ENCODE measurements at regions not wholly inside any gene's neighbourhood (a gene's known extent, or its start where the extent isn't known, plus 50 kb on each side); places are given as distances from the start of the nearest gene placed in this dataset.
"Not testable (repeated sequence)": the region's sequence is repeated elsewhere in the genome, so short reads cannot be mapped to it uniquely, and the experiment has no call there.

DNA sequence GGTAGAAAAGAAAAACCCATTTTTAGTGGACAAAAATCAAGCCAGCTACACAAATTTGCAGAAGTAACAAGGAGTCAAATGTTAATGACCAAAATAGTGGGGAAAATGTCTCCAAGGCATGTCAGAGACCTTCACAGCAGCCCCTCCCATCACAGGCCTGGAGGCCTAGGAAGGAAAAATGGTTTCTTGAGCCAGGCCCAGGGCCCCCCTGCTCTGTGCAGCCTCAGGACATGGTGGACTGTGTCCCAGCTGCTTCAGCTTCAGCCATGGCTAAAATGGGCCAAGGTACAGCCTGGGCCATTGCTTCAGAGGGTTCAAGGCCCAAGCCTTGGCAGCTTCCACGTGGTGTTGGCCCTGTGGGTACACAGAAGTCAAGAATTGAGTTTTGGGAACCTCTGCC is 82.5 kb upstream of the CLVS2 start:
- Histone ChIP-seq H3K27ac (replicated peaks) (no peak overlapping the region), H3K4me1 (no peaks in the 10 kb centered on the region), H3K36me3 (no peaks in the 10 kb centered on the region), H3K27me3 (ENCODE audit: low read depth) (no peaks in the 10 kb centered on the region), H3K9me3 (replicated peaks) (peaks cover 28% of the 10 kb centered on the region), H3K4me3 (no peak overlapping the region)
- DNase-seq: no peak
- intact Hi-C loops (cut with micrococcal nuclease): no loop called here
- TF ChIP-seq, protein P1, sequence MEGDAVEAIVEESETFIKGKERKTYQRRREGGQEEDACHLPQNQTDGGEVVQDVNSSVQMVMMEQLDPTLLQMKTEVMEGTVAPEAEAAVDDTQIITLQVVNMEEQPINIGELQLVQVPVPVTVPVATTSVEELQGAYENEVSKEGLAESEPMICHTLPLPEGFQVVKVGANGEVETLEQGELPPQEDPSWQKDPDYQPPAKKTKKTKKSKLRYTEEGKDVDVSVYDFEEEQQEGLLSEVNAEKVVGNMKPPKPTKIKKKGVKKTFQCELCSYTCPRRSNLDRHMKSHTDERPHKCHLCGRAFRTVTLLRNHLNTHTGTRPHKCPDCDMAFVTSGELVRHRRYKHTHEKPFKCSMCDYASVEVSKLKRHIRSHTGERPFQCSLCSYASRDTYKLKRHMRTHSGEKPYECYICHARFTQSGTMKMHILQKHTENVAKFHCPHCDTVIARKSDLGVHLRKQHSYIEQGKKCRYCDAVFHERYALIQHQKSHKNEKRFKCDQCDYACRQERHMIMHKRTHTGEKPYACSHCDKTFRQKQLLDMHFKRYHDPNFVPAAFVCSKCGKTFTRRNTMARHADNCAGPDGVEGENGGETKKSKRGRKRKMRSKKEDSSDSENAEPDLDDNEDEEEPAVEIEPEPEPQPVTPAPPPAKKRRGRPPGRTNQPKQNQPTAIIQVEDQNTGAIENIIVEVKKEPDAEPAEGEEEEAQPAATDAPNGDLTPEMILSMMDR (IDR thresholded peaks at IDR 0.05; ENCODE audit: borderline replicate concordance): no peak

DNA sequence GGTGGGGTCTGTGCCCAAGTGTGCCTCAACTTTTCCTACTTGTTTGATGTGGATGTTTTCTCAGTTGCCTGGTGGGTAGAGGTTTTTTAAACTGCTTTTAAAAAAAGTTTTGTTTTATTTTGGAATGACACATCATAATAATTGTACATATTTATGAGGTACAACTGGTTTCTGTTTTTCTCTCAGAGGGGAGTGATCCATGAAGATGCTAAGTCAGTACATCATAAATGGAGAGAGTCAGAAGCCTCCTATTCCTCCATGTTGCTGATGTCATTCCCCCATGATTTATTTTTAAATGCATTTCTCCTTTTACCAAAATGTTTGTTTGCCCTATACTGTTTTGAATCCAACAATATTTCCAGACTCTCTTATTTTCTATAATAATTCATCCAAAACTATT is 77.3 kb upstream of the CLVS2 start:
- Histone ChIP-seq H3K4me1 (no peaks in the 10 kb centered on the region), H3K36me3 (no peaks in the 10 kb centered on the region), H3K27me3 (ENCODE audit: low read depth) (no peaks in the 10 kb centered on the region), H3K27ac (replicated peaks) (no peak overlapping the region), H3K4me3 (no peak overlapping the region), H3K9me3 (replicated peaks) (peaks cover 28% of the 10 kb centered on the region)
- TF ChIP-seq, protein P1 (IDR thresholded peaks at IDR 0.05; ENCODE audit: borderline replicate concordance): no peak
- no peak for DNase-seq
- intact Hi-C loops (cut with micrococcal nuclease): no loop called here

DNA sequence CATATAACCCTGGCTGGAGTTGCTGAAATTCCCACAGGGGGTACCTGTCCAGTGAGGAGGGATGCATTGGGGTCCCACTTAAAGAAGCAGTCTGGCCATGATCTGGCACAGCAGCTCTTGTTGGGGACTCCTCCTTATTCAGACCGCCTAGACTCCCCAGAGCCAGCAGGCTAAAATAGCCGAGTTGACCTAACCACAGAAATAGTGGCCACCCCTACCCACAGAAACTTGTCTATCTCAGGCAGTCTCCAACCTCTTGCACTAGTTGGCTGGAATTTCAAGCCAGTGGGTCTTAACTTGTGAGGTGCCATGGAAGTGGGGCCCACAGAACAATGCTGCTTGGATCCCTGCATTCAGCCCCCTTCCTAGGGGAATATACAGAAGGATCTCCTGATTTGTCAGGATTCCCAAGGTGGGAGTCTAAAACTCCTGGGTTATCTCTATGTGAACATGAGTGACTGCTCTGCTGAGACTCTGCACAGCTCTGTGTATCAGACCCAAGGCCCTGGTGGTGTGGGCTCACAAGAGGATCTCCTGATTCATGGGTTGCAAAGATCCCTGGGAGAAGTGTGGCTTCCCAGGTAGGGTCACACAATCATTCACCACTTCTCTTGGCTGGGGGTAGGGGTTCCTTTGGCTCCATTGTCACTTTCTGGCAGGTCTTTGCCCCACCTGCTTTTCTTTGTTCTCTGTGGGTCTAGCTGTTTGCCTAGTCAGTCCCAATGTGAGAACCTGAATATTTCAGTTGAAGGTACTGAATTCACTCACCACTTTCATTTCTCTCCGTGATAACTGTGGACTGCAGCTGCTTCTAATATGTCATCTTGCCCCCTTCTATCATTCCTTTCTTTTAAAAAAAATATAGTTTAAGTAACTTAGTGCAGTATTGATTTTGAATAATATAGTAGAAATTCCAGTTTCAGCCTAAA is 65.5 kb upstream of the CLVS2 start:
- Histone ChIP-seq H3K4me3 (no peak overlapping the region), H3K4me1 (no peaks in the 10 kb centered on the region), H3K27ac (replicated peaks) (no peak overlapping the region), H3K27me3 (ENCODE audit: low read depth) (no peaks in the 10 kb centered on the region), H3K9me3 (replicated peaks) (no peaks in the 10 kb centered on the region), H3K36me3 (no peaks in the 10 kb centered on the region)
- TF ChIP-seq, protein P1 (IDR thresholded peaks at IDR 0.05; ENCODE audit: borderline replicate concordance): no peak
- intact Hi-C loops (cut with micrococcal nuclease): no loop called here
- DNase-seq: no peak

DNA sequence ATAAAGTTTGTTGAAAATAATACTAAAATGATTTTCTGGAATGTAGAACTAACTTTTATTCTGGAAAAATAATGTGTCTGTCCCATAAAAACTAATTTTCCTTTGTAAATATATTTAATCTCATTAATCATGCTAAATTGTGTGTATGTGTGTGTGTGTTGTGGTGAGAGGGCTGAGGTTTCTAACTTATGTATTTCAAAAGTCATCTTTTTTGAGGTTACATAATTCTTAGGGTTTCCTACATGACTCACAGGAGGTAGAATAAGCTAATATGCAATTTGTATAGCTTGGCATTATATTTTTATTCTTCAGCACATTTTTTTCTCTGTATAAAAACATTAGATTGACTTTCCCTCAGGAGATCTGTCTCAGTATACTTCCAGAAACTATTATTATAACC is 64.1 kb upstream of the CLVS2 start:
- intact Hi-C loops (cut with micrococcal nuclease): no loop called here
- no peak for DNase-seq
- Histone ChIP-seq H3K36me3 (no peaks in the 10 kb centered on the region), H3K27me3 (ENCODE audit: low read depth) (no peaks in the 10 kb centered on the region), H3K4me1 (no peaks in the 10 kb centered on the region), H3K27ac (replicated peaks) (no peak overlapping the region), H3K9me3 (replicated peaks) (no peaks in the 10 kb centered on the region), H3K4me3 (no peak overlapping the region)
- TF ChIP-seq, protein P1 (IDR thresholded peaks at IDR 0.05; ENCODE audit: borderline replicate concordance): no peak

DNA sequence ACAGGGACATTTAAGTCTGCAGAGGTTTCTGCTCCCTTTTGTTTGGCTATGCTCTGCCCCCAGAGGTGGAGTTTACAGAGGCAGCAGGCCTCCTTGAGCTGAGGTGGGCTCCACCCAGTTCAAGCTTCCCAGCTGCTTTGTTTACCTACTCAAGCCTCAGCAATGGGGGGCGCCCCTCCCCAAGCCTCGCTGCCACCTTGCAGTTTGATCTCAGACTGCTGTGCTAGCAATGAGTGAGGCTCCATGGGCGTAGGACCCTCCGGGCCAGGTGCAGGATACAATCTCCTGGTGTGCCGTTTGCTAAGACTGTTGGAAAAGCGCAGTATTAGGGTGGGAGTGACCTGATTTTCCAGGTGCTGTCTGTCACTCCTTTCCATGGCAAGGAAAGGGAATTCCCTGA is 51.1 kb upstream of the CLVS2 start:
- H3K27ac ChIP-seq (replicated peaks); H3K4me1 ChIP-seq; H3K36me3 ChIP-seq; H3K9me3 ChIP-seq (replicated peaks); DNase-seq; H3K27me3 ChIP-seq (ENCODE audit: low read depth); H3K4me3 ChIP-seq: not testable (repeated sequence)
- intact Hi-C loops (cut with micrococcal nuclease): loop anchor here (10.0 kb wide), 1 partner anchor 370 kb away; no protein-coding TSS in a partner anchor
